ENCODE measurements at regions not wholly inside any gene's neighbourhood (a gene's known extent, or its start where the extent isn't known, plus 50 kb on each side); places are given as distances from the start of the nearest gene placed in this dataset.
"Not testable (repeated sequence)": the region's sequence is repeated elsewhere in the genome, so short reads cannot be mapped to it uniquely, and the experiment has no call there.

- Mint-ChIP-seq H3K36me3 (ENCODE audit: insufficient read depth, unreplicated experiment) (no peaks in the 10 kb centered on the region), H3K4me1 (ENCODE audit: low read depth, unreplicated experiment) (no peaks in the 10 kb centered on the region), H3K4me3 (ENCODE audit: unreplicated experiment) (no peak overlapping the region), H3K9me3 (ENCODE audit: unreplicated experiment) (no peaks in the 10 kb centered on the region), H3K27me3 (ENCODE audit: insufficient read depth, unreplicated experiment) (peaks cover 16% of the 10 kb centered on the region), H3K27ac (ENCODE audit: unreplicated experiment) (no peak overlapping the region)
- ChIA-PET CTCF (no interaction called here), POLR2A (no interaction called here)
- no peak for DNase-seq
- no TSS peak for BruUV-seq (replicated peaks)
- H3K4me1 ChIP-seq = no peaks in the 10 kb centered on the region
- intact Hi-C loops (cut with micrococcal nuclease; ENCODE audit: unreplicated experiment) = no loop called here
- H3K4me3 ChIP-seq (ENCODE audit: low read depth, low read length) = no peak overlapping the region
- H3K9me3 ChIP-seq = no peaks in the 10 kb centered on the region
- no peaks in the 10 kb centered on the region for H3K36me3 ChIP-seq (ENCODE audit: control insufficient read depth, insufficient read depth, low read length)
- no peak for TF ChIP-seq CTCF (IDR thresholded peaks at IDR 0.05; ENCODE audit: insufficient read depth in 1 of 2, low read depth in 1 of 2, low read length in 1 of 2, severe bottlenecking in 1 of 2, unreplicated experiment in 1 of 2)
- H3K27me3 ChIP-seq (replicated peaks; ENCODE audit: control insufficient read depth, insufficient read depth, low read length) = no peaks in the 10 kb centered on the region
These were observed 102.0 kb upstream of the BNIP2 start for GRCh38 chr15:59791079-59791478.

- CTCF ChIA-PET; H3K4me1 ChIP-seq; H3K9me3 Mint-ChIP-seq (ENCODE audit: unreplicated experiment): not testable (repeated sequence)
These were observed 97.3 kb upstream of the BNIP2 start for GRCh38 chr15:59786466-59786865.

GRCh38 chr15:59785981-59786380 is 96.9 kb upstream of the BNIP2 start:
- H3K27ac Mint-ChIP-seq (ENCODE audit: unreplicated experiment) = not testable (repeated sequence)

More at GRCh38 chr15:59786466-59786865, 97.3 kb upstream of the BNIP2 start:
- H3K9me3 ChIP-seq; H3K27me3 ChIP-seq (replicated peaks; ENCODE audit: control insufficient read depth, insufficient read depth, low read length); H3K27ac Mint-ChIP-seq (ENCODE audit: unreplicated experiment); H3K4me3 ChIP-seq (ENCODE audit: low read depth, low read length); DNase-seq; BruUV-seq (replicated peaks); H3K4me1 Mint-ChIP-seq (ENCODE audit: low read depth, unreplicated experiment); H3K4me3 Mint-ChIP-seq (ENCODE audit: unreplicated experiment); H3K36me3 ChIP-seq (ENCODE audit: control insufficient read depth, insufficient read depth, low read length); H3K36me3 Mint-ChIP-seq (ENCODE audit: insufficient read depth, unreplicated experiment); intact Hi-C loops (cut with micrococcal nuclease; ENCODE audit: unreplicated experiment); POLR2A ChIA-PET: not testable (repeated sequence)
- H3K27me3 Mint-ChIP-seq (ENCODE audit: insufficient read depth, unreplicated experiment) = peaks cover 15% of the 10 kb centered on the region

GRCh38 chr15:59783774-59784520 is 94.8 kb upstream of the BNIP2 start:
- intact Hi-C loops (cut with micrococcal nuclease; ENCODE audit: unreplicated experiment); DNase-seq; H3K9me3 ChIP-seq: not testable (repeated sequence)

More at GRCh38 chr15:59785981-59786380, 96.9 kb upstream of the BNIP2 start:
- H3K36me3 ChIP-seq (ENCODE audit: control insufficient read depth, insufficient read depth, low read length); H3K9me3 Mint-ChIP-seq (ENCODE audit: unreplicated experiment); POLR2A ChIA-PET; H3K4me3 ChIP-seq (ENCODE audit: low read depth, low read length); H3K27me3 ChIP-seq (replicated peaks; ENCODE audit: control insufficient read depth, insufficient read depth, low read length); H3K4me1 ChIP-seq; DNase-seq; intact Hi-C loops (cut with micrococcal nuclease; ENCODE audit: unreplicated experiment); CTCF ChIA-PET; H3K9me3 ChIP-seq; BruUV-seq (replicated peaks); H3K4me1 Mint-ChIP-seq (ENCODE audit: low read depth, unreplicated experiment); H3K36me3 Mint-ChIP-seq (ENCODE audit: insufficient read depth, unreplicated experiment); H3K4me3 Mint-ChIP-seq (ENCODE audit: unreplicated experiment): not testable (repeated sequence)
- peaks cover 15% of the 10 kb centered on the region for H3K27me3 Mint-ChIP-seq (ENCODE audit: insufficient read depth, unreplicated experiment)

More at GRCh38 chr15:59783774-59784520, 94.8 kb upstream of the BNIP2 start:
- CTCF ChIA-PET; H3K4me3 ChIP-seq (ENCODE audit: low read depth, low read length); POLR2A ChIA-PET; BruUV-seq (replicated peaks); H3K4me3 Mint-ChIP-seq (ENCODE audit: unreplicated experiment); H3K36me3 ChIP-seq (ENCODE audit: control insufficient read depth, insufficient read depth, low read length); H3K4me1 Mint-ChIP-seq (ENCODE audit: low read depth, unreplicated experiment); H3K27me3 ChIP-seq (replicated peaks; ENCODE audit: control insufficient read depth, insufficient read depth, low read length); H3K36me3 Mint-ChIP-seq (ENCODE audit: insufficient read depth, unreplicated experiment); H3K4me1 ChIP-seq; H3K27ac Mint-ChIP-seq (ENCODE audit: unreplicated experiment); H3K9me3 Mint-ChIP-seq (ENCODE audit: unreplicated experiment): not testable (repeated sequence)
- H3K27me3 Mint-ChIP-seq (ENCODE audit: insufficient read depth, unreplicated experiment) = peaks cover 10% of the 10 kb centered on the region

All from Caco-2 (cell line).